HuH-7 (cell line): ENCODE measurements at regions not wholly inside any gene's neighbourhood (a gene's known extent, or its start where the extent isn't known, plus 50 kb on each side); places are given as distances from the start of the nearest gene placed in this dataset.

Experiments
- DNase-seq: peaks from one replicate; pipeline ENCODE4 v3.0.0; 2011; ENCODE audit warnings: low spot score

GRCh38 chr2:118738524-118739308 is 108.7 kb downstream of the EN1 start:
- DNase-seq: no peak

GRCh38 chr2:118738106-118738505 is 109.3 kb downstream of the EN1 start:
- no peak for DNase-seq

DNA sequence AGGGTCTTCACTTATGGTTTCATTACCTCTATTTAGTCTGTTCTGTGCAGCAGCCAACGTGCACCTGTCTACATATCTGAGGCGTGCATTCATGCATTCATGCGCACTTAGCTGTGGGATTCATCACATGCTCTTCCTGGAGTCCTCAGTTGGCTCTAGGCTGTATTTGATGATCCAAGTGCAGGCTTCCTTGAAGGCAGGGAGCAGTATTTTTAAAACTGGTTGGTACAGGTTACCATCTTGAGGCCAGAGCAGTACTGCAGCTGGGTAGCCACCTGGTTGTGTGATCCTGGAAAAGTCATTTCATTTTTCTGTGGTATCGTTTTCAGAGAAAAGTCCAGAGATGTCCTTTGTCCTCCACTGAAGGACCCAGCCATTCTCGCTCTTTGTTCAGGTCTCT is 109.8 kb downstream of the EN1 start:
- DNase-seq: no peak

DNA sequence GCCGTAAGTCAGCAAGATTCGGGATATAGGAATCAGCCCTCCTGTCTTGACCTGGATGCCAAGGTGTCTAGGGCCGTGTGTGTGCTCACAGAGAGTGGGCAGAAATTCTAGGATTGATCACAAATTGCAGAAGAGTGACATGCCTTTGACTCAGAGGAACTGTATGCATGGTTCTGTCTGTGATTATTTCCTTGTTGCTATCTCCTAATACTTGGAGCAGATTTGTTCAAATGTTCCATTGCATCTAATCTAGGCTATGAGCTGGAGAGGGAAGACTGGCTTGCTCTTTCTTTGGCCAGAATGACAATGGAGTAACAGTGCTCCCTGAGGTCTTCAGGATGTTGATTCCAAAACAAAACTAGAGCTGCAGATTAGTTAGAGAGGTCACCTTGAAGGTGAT is 115.0 kb downstream of the EN1 start:
- no peak for DNase-seq

- no peak for DNase-seq
Observed at GRCh38 chr2:118731413-118731812, 116.0 kb downstream of the EN1 start.

DNA sequence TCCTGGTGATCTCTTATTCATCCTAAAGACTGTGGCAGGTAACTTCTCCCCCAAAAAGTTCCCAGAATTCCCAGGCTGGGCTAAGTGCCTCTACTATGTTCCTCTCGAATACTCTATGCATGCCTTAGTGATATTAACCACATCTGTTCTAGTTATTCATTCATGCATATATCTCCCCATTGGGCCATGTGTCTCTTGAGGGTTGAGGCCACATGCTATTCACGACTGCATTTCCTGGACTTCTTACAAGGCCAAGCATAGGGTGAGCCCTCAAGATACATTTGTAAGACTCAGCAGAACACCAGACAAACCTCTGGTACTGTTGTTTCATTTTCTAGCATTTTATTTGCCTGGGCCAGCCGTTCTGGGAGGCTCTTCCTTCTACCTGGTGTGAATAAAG is 117.0 kb downstream of the EN1 start:
- no peak for DNase-seq

DNA sequence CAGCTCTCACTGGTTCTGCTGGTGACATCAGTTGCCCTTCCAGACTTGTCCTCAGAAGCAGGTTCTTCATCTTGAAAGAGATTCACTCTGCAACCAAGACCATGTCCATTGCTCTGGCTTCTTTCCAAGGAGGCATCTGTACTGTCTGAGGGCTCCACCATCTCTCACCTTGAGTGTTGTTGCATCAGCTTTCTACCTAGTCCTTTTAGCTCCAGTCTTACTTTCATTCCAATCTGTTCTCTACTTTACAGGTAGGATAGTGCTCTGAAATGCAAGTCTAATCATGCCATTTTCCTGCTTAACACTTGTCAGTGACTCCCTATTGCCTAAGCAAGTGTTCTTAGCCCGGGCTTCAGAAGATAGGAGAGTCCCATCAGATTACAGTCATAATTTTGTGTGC is 117.7 kb downstream of the EN1 start:
- no peak for DNase-seq

- no peak for DNase-seq
Observed at GRCh38 chr2:118728984-118729383, 118.5 kb downstream of the EN1 start.

GRCh38 chr2:118726821-118727220 is 120.6 kb downstream of the EN1 start:
- no peak for DNase-seq

DNA sequence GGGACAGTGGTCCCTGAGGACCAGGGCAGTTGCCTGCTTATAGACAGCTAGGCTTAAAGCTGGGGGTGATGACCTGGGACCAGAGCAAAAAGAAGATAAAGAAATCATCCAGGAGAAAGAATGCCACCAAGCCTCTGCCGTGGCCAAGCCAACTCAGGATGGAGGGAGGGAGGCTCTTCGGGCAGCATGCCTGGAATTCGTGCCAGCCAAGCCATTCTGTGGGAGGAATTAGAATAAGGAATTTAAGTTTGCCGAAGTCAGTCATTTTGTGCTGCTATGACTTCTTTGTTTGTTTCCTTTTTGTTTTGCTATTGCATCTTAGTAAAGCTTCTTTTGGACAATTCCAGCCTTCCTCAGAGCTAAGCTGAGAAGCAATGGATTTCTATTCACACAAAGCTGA is 124.1 kb downstream of the EN1 start:
- no peak for DNase-seq

DNA sequence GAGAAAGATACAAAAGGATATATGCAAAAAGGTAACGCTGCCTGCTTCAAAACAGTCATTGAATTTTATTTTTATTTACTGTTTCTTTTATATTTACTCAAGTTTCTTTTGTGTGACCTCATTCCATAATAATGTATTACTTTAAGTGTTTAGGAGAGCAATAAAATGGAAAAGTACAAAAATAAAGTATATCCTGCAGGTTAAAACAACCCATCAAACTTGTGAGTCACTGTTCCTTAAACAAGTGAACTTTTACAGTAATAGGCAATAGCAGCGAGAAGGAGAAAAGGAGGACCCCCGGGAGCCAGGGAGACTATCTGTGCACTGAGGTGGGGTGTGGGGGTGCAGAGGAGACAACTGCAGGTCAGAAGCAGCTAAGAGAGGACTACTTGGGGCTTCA is 124.5 kb downstream of the EN1 start:
- no peak for DNase-seq

- DNase-seq: no peak
Observed at GRCh38 chr2:118721817-118722551, 125.5 kb downstream of the EN1 start.

- no peak for DNase-seq
Observed at GRCh38 chr2:118720866-118721265, 126.6 kb downstream of the EN1 start.

DNA sequence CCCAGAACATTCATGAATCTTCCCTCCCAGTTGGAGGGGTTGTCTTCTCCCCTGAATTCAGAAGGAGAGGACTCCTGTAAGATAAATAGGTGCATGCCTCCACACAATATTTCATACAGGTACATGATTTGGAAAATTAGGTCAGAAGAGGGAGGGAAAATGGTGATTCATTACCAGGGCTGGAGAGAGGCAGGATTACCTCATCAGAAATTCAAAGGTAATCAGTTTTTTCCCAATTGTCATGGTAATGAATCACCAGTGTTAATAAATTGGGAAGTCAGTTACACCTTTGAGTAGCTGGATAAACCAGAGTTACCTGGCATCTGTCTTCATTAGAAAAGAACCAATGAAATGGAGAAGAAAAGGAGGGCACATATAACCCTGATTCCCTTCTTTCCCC is 128.5 kb downstream of the EN1 start:
- no peak for DNase-seq

GRCh38 chr2:118716102-118716501 is 131.3 kb downstream of the EN1 start:
- no peak for DNase-seq

GRCh38 chr2:118714118-118714517 is 133.3 kb downstream of the EN1 start:
- DNase-seq: no peak

DNA sequence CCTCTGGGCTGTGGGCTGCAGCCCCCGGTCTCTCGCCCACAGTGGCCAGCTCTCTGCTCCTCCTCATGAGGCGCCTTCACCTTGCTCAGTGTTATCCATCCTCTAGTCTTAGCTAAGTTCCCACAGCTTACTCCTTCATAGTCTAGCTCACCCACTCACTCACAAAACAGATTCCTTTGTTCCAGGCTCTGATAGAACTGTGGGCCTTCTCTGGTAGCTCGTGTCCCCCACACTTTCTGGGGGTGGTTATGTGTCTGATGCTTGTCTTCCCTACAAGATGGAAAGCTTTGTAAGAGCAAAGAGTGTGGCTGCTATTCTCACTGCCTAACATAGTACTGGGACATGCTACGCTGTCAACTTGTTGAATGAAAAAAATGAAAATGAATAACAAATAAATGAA is 135.8 kb downstream of the EN1 start:
- DNase-seq: no peak

DNA sequence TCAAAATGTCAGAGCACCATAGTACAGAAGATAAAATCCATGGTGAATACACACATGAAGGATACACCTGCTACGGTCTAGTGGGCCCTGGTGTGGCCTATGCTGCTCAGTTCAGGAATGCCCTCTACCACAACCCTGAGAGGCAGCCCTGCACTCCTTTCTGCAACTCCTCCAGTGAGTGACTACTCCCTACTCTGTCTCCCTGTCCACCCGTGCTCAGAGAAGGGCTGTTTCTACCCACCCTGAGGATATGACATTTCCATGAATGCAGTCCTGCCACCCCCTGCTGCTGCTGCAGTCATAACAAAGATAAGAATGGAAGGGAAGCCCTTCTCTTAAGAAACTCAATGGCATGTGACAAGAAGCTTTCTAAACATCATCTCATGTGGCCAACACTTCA is 137.0 kb downstream of the EN1 start:
- DNase-seq: no peak

GRCh38 chr2:118709786-118710185 is 137.7 kb downstream of the EN1 start:
- no peak for DNase-seq

DNA sequence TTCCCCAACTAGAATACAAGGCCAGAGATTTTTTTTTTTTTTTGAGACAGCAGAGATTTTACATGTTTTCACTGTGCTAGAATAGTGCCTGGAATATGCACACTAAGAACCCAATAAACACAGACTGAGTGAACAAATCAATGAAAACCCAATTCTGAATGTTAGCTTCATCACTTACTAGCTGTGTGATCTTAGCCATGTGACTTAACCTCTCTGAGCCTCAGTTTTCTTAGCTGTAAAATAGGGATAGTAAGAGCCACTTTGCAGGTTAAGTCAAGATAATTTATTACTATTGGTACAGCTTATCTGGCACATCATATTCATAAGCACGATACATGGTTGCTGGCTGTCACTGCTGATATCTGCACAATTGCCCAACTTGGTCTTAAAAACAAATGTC is 140.6 kb downstream of the EN1 start:
- DNase-seq: no peak

DNA sequence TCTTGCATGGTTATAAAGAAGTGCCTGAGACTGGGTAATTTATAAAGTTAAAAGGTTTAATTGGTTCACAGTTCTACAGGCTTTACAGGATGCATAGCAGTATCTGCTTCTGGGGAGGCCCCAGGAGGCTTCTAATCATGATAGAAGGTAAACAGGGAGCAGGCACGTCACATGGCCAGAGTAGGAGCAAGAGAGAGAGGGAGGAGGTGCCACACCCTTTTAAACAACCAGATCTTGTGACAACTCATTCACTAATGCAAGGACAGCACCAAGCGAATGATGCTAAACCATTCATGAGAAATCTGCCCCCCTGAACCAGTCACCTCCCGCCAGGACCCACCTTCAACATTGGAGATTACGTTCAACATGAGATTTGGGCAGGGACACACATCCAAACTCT is 141.1 kb downstream of the EN1 start:
- no peak for DNase-seq

GRCh38 chr2:118705032-118705431 is 142.4 kb downstream of the EN1 start:
- no peak for DNase-seq

DNA sequence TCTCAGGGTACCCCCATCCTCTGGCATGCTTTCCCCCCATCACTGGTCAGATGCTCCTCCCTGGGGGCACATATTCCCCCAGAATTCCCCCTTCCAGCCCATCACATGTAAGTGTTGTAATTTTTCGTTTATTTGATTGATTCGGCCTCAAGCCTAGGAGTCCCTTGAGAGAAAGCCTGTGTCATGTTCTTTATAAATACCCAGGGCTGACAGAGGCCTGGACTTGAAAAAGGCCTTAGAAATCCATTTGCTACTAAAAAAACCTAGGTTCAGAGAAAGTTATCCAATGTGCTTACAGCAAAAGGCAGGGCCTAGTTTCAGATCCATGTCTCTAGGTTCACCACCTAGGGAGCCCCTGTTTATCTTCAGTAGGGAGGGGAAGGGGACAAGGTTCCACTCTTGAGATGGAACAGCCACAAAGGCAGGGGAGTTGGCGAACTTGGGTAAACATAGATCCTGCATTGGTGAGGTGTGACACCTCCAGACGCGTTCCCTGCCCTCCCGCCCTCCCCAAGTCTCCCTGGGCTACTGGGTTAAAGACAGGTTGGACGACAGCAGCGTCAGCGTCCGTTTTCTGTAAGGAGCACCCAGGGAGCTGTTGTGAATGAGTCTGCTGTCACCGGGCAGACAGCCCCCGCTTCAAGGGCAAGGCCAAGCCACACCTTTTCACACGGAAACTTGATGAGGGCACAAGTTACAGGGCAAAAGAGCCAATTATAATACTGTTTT is 147.8 kb downstream of the EN1 start:
- DNase-seq: no peak
